Smooth muscle cell of the brain vasculature (primary cell): ENCODE measurements at regions not wholly inside any gene's neighbourhood (a gene's known extent, or its start where the extent isn't known, plus 50 kb on each side); places are given as distances from the start of the nearest gene placed in this dataset.
A peak's percentile ranks its signal among the peaks of the same experiment; 100 is the strongest.

Experiments
- DNase-seq: peaks from one replicate; pipeline ENCODE4 v3.0.0-alpha.2; 2012; ENCODE audit warnings: low read depth, low spot score

DNA sequence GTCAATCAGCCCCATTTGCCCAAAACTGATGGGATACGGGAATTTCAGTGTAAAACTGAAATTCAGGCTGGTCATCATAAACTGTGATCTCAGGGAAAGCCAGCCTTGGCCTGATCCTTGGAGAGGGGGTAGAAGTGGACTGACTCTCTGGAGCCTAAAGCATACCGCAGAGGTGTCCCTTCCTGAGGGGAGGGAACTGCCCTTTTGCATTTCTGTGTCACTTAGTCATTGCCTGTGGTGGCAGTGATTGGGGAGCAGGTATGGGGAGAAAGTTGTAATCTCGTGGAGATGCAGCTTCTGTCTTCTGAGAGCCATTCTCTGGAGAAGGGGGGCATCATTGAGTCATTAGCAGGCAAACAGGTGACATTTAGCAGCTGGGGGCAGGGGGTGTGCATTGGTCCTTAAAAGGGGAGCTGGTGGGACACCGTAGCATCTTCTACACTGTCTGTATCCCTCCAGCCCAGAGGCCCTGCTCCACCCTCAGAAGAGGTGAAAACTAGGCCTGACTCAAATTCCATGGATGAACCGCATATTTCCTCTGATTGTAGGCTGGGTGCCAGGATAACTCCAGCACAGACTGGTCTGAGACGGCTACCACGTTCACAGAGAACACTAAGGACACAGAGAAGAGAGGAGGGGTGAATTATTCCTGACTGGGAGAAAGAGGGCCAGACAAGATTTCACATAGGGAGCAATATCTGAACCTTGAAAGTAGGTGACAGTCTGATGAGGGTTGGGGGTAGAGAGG, 143.3 kb downstream of the SEC61B start:
- no peak for DNase-seq

DNA sequence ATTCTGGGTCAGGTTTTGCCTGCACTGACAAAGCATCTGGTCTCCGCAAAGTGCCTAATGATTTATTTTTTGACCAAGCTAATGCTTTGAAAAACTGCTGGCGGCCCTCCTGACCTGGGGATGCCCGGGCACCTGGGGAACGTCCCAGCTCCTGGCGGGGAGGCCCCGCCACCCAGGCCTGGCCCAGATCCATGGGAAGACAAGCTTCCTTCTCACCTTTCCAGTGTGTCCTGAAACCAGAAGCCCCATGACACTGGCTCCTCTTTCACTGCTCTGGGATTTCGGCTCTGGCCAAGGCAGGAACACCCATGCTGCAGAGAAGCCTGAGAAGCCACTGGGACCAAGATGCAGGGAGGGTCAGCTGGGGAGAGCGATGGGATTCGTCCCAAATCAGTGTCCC, 144.1 kb downstream of the SEC61B start:
- DNase-seq = no peak

DNA sequence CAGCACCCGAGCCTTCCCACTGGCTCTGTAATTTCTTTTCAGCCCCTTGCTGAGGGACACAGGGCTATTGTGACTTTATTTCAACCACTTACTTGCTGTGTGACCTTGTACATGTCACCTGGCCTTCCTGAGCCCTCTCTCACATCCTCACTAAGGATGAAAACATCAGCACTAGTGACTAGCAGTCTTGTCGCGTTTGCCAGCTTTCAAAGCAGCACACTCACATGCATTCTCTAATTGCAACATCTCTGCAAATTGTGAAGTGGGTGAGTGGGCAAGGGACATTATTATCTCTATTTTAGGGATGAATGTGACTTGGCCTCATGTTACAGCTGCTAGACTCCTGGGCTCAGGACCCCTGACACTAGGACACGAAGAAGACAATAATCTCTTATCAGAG, 144.5 kb downstream of the SEC61B start:
- DNase-seq = no peak

DNA sequence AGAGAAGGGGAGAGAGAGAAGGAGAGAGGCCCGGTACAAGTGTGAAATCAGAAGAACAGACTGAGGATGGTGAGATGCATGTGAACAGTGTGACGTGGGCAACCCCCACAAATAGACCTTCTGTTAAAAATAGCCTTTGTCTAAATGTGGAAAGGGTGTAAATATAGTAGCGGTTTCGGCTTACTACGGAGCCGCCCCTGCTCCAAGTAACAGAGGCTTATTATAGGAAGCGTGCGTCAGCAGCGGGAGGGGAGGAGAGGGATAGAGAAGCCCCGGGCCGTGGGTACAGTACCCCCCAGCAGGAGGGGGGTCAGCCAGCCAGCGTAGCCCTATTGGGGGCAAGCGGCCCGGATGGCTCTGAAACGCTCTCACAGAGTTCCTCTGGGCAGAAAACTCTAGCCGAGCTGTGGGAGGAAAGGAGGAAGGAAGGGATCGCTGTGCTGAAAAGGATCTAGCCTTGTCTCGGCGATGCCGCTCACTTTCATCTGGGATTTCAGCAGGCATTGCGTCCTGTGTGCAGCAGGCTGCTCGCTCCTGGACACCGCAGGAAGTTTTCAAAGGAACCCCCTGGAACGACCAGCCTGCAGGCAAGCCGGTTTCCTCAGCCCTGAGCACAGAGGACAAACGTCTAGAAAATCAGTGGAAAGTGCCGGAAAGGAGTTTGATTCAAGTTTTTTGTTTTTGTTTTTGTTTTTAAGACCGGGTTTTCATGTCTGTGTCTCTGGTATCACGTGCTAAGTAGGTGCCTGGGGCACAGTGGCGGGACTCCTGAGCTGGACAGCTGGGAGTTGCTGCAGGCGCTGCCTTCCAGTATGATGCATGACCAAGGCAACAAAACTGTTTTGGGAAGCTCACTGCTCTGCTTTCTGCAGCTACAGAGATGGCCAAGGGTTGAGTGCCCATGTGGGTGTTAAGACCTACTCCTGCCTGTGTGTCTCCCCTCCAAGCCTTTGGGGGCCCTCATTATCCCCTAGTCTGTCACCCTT, 146.6 kb downstream of the SEC61B start:
- no peak for DNase-seq

DNA sequence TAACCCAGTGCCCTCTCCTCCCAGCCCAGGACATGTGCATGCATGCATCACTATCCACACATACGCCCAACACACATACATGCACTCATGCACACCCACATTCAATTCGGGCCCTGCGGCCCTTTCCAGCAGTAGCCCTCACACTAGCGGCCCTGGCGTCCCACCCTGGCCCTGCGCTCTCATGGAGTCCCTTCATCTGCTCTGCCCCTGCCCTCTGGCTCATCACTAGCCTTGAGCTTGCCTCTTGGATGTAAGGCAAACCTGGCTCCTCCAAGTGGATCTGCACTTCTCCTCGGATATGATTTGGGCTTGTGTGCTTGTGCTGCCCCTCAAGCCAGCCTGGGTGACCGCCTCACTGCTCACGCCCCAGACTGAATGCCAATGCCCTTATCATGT, 147.2 kb downstream of the SEC61B start:
- DNase-seq = no peak

DNA sequence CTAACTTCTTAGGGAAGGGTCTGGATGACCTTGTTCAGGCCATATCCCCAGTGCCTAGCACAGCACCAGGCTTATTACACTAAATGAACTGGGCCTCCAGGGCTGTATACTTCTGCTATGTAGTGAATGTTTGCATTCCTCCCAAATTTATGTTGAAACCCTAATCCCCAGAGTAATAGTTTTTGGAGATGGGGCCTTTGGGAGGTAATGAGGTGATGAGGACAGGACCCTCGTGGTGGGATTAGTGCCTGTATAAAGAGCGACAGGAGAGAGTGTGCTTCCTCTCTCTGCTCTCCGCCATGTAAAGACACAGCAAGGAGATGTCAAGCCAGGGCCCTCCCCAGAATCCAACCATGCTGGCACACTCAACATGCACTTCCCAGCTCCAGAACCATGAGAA, 148.3 kb downstream of the SEC61B start:
- no peak for DNase-seq

DNA sequence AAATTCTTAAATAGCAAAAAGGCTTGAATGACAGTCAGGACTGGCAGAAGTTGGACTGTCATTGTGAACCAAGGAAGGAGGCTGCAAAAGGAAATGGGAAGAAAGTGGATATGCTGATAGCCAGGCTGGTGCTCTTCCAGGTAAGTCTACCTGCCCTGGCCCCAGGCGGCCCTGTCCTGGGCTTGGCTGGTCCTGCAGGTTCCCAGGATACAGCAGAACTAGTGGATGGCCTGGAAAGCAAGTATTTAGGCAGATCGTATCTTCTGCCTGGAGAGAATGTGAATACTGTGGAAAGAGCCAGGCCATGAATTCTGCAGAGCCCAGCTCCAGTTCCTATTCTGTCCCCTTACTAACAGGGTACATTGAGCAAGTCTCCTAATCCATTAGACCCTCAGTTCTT, 149.3 kb downstream of the SEC61B start:
- DNase-seq = no peak

DNA sequence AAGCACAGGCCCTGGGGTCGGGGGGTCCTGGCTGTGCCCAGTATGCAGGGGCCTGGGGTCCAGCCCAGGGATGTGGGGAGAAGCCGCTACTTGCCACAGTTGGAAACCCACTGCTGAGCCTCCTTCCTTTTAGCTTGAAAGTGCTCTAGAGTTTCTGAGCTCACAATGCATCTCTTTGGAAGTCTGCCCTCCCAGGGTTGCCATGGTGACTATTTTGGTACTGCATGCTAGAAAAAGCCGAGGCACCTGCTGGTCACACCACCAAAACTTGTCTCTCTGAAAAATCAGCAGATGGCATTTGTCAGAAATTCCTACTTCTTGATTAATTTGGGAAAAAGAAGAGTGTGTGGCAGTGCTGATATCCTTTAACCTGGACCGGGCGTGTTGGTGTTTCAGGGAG, 151.8 kb downstream of the SEC61B start:
- no peak for DNase-seq

DNA sequence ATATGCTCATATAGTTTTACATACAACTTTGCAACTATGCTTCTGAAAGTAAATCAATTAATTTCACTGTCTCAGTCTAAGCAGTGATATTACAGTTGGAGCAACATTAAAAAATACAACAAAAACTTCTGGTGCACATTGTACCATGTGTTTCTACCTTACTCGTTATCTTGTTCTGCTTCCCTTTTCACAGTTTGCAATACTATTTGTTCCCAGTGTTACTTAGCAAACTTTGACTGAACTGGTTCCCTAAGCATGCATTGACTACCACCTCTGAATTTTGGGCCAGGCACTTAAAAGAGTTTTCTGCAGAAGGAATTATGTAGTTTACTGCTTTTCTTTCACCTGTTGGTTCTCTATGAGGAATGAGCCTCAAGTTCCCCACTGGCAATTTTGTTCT, 152.7 kb downstream of the SEC61B start:
- DNase-seq = no peak

DNA sequence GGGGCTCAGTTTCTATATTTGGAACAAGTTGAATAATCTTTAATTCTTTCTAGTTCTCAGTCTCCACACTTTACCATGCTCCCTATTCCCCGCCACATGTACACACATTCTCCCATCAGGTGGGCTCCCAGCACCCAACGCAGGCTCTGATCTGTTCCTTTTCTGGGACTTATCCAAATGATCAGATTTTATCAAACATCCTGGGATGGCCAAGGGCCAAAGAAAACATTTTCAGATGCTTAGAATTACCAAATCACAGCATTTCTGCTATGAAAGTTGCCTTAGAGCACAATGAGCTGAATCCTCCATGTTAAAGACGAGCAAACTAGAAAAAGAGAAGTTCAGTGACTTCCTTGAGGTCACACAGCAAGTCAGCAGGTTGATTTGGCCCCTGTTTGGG, 153.4 kb downstream of the SEC61B start:
- no peak for DNase-seq

DNA sequence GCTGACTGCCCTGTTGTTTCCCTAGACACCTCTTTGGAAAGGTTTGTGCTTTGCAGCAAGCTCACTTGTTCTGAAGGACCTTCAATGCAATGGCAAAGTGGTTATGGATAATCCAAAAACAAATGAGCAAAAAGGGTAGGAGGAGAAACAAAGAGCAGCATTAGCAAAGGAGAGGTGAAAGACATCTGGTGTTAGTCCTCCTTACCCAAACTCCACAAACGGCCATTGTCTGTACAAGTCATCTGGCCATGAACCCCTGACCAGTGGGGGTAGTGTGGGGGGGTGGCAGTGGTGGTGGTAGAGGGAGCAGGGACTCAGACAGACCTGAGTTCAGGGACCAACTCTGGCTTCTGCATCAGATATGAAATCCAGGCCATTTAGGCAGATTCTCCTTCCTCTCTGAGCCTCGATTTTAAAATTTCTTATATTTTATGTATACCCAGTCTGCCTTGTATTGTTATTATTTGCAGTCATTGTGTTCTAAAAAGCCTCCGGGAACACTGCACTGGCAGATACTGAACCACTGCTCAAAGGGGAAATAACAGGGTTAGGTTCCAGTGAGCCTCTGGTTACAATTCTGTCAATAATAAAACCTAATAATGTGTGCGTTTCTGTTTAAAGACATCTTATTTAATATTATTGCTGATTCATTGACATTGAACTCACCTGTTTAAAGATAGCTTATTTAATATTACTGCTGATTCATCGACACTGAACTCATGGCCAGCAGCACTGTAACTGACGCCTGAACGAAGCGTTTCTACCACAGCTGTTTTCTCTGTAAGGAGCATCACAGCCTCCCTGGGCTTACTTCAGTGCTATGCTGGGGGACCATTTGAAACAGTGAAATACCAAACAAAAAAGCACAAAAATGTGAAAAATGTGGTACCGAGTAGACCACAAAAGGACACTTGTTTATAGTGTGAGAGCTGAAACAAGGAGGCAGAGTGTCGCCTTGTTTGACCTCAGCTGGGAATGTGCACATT, 156.0 kb downstream of the SEC61B start:
- DNase-seq = no peak

DNA sequence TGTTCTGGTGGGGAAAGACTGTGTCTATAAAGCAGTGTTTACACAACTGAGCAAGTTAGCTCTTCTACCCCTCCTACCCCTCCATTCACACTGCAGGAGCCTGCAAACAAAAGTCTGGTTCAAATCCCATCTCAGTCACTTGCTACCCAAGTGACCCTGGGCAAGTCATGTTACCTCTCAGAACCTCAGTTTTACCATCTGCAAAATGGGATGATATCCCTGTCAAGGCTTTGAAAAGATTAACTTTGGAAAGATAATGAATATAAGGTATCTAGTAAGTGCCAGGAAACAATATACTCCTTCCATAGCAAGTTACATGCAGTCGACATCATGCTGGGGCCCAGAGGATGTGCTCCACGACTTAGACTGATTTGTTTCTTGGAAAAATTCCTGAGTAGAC, 161.5 kb downstream of the SEC61B start:
- no peak for DNase-seq

DNA sequence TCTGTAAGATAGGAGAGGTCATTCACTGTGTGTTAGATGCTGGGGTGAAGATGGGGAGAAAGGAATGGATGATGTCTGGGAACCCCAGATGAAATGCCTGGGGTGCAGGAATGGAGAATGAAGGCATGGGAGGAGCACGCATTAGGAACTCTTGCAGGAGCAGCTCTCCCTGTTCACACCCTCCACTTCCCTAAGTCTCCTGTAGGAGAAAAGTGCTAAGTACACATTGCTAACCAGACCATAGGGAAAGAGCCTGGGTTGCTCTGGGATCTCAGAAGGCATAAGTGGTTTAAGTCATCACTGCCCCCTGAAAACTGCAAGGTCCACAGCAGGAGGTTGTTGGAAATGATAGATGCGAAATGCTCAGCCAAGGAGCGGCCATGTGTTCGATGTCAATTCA, 163.1 kb downstream of the SEC61B start:
- no peak for DNase-seq

DNA sequence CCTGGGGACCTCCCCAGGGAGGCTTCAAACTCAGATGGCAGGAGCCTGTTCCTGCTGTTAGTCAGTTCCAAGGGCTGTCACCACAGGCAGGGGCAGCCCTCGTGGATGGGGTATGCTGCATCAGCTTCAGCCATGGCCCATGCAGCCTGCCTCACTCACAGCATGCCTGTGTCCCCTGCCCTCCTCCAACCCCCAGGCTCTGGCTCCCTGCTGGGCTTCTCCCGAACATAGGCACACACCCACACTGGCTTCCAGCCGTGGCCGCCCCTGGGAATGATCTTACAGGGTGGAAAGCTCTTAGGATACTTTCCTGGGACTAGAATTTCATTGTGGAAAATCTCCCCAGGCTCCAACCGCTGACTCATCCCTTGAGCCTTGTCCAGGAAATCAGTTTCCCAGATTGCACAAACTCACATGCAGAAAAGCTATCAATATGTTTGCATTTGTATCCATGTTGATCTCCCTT, 163.8 kb downstream of the SEC61B start:
- DNase-seq = peak; percentile 29

DNA sequence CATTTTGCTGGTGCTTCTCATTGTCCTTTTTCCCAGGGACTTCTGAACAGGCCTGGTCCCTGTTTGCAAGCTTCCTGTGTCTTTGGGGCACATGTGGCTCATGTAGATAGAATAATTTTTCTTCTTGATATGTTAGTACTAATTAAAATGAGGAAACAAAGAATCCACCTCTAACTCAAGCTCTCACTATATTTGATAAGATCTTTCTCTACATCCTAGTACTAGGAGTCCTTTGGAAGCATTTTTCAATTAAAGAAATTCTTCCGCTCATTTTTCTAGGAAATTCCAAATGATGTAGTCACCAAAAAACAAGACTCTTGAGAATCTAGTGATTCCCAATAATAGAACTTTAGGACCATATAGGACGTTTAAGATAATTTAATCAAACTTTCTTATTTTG, 165.3 kb downstream of the SEC61B start:
- DNase-seq = no peak

DNA sequence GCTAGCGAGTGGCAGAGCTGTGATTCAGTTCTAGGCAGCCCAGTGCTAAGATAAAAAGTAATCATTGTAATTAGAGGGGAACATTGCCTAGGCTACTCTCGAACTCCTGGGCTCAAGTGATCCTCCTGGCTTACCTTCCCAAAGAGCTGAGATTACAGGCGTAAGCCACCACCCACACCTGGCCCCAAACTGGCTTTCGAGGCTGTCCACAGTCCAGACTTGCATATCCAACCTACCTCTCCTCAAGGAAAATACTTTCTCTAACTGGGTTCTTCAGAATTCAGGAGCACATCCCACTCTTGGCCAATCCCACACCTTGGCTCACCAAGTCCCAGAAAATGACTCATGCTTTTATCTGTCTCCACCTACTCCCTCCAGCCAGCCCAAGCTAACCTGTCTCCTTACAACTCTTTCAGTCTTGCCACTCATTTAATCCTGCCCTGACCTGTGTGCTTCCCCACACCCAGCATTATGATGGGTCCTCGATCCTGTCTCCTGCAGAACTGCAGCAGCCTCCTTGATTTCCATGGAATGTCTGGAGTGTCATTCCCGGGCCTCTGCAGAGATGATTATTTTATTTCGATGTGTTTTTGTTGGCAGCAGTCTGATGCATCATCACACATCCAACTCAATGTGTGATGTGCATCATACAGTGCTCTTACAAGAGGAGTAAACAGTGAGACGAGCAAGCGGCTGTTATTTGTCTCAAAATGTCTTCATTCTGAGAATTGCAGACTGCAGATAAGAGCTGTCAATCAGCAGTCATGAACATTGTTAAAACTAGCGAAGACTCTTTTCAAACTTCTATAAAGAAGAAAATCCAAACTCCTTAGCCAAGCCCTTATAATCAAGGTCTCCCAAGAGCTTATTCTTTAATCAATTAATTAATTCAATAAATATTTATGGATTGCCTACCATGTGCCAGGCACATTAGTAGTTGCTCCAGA, 167.3 kb downstream of the SEC61B start:
- DNase-seq = no peak

DNA sequence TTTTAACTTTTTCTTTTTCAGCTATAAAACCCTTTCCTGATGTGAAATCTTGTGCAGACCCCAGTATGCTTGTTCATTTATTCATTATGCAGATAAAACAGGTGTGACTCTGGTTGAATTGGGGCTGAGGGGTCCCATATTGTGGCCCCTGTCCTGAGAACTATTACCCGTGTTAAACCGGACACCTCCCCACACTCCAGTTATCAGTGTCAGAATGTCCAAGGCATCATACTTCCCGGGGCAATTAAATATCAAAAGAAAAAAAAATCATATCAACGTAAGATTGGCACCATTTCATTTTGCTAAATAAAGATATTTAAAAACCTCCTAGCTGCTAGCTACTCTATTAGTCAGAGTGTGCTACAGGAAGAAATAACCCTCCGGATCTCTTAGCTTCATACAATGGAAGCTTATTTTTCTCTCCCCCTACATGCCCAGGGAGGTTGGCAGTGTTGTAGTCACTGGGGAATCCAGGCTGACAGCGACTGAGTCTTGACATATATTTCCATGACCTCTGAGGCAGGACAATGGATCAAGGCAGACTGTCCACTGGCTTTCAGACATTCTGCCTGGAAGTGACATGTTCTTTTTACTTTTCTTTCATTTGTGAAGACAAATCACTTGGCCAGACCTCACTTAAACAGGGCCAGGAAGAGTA, 170.0 kb downstream of the SEC61B start:
- DNase-seq = no peak

DNA sequence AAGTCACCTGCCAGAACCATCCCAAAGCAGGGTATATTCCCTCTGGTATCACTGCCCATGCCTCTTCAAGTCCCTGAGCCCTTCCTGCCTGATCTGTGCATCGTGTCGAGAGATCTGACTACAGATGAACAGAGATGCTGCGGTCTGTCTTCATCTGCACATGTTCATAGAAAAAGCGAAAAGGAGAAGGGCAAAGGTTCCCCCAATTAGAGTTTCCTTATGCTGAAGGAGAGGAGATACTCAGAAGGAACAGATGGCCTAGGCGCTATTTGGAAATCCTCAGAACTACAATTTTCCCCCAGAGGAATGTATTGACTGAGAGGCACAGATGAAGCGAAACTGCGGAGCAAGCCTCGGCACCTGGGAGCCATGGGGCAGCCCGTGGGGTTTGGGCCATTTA, 170.9 kb downstream of the SEC61B start:
- DNase-seq = no peak

DNA sequence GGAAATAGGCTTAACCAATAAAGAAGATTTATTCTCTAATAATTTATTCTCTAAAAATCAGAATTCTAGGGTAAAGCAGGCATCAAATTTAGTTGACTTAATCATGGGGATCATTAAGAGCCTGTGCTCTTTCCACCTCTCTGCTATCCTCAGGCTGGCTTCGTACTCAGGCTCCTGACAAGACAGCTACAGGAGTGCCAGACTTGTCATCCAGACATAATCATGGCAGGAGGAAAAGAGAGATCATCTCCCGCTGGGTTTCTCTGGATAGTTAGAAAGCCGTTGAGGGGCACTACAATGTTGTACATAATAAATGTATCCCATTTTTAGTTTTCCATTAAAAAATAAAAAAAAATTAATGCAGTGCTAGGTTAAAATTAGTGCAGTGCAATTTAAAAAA, 171.9 kb downstream of the SEC61B start:
- no peak for DNase-seq

DNA sequence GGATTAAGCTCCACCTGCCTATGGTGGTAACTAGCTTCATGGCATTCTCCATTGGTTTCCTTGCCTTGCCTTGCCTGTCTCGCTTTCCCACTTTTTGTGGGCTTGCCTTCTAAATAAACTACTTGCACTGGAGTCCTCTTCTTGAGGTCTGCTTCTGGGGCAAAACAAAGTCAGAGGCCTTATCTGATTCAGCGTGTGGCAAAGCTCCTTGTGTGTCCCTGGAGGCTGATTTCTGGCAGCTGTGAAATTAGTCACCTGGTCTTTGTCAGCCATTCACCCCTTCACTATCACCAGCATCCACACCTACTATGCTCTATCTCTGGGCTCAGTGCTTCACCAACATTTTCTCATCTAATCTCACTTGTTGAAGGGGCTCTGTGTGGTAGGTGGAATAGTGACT, 176.2 kb downstream of the SEC61B start:
- no peak for DNase-seq
